ENCODE measurements at regions not wholly inside any gene's neighbourhood (a gene's known extent, or its start where the extent isn't known, plus 50 kb on each side); places are given as distances from the start of the nearest gene placed in this dataset.
A peak's percentile ranks its signal among the peaks of the same experiment; 100 is the strongest.

DNA sequence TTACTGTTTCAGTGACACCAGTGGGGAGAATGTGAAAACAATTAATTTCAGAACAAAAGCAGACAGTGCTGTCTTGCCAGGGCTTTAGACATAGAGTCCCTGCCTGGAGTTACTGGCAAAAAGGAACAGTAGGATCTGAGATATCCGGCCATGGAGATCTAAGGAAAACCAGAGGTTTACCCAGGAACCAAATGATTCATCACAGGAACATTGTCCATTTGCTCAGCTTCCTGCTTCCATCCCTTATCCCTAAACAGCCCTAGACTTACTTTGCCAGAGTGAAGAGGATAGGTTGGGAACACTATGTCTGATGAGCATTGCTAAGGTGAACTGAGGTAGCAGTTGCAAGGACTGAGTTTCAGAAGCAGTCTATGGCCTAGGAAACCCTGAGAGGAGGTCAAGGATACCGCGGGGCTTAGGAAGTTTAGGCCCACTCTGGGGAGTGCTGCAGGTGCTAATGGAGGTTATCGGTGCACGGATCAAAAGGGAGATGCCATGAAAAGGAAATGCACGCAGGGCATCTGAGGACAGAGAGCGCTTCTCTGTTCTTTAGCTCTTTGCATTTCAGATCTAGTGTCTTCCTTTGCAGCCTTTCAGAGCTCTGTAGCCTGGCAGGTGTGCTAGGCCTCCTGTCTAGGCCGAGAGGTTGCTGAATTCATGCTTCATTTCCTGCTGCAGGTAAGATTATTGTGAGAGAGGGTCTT lies 223.9 kb downstream of the CDCA7 start:
- H3K27me3 Mint-ChIP-seq (ENCODE audit: low read depth) = no peaks in the 10 kb centered on the region
- POLR2A ChIA-PET = no interaction called here
- H3K4me3 Mint-ChIP-seq = no peak overlapping the region
- peak overlapping the region; percentile 60; the same call in 1 of the 2 replicates for H3K27ac Mint-ChIP-seq
- H3K9me3 Mint-ChIP-seq = peaks cover 20% of the 10 kb centered on the region
- ATAC-seq (no peak), DNase-seq (ENCODE audit: low spot score) (no peak)
- H3K4me1 Mint-ChIP-seq = peaks cover 23% of the 10 kb centered on the region
- CTCF ChIA-PET = interaction anchor here (0.6 to 1.0 kb wide), 2 partner anchors 11 to 34 kb away, joined by 3 to 4 read pairs; no protein-coding TSS in a partner anchor
- H3K36me3 Mint-ChIP-seq = peaks cover 12% of the 10 kb centered on the region
- TF ChIP-seq, protein P1, sequence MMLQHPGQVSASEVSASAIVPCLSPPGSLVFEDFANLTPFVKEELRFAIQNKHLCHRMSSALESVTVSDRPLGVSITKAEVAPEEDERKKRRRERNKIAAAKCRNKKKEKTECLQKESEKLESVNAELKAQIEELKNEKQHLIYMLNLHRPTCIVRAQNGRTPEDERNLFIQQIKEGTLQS (CRISPR knock-in tag; conservative IDR thresholded peaks at IDR 0.05) = no peak
- no peak for TF ChIP-seq NFATC4 (CRISPR knock-in tag; IDR thresholded peaks at IDR 0.05)
- no peak for TF ChIP-seq ZNF317 (CRISPR knock-in tag; IDR thresholded peaks at IDR 0.05; ENCODE audit: borderline replicate concordance, low read depth)

DNA sequence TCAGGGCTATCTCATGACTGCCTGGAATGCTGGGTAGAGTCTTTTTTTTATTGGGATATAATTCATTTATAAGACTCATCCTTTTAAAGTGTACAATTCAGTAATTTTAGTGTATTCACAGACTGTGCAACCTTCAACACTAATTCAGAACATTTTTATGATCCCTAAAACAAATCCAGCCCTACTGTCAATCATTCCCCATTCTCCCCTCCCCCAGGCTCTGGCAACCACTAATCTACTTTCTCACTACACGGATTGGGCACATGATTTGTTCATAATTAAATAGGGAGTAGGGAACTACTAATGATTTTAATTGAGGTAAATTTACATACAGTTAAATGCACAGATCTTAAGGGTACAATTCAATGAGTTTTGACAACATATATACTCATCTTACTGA lies 225.7 kb downstream of the CDCA7 start:
- Mint-ChIP-seq H3K27ac (no peak overlapping the region), H3K9me3 (peaks cover 10% of the 10 kb centered on the region), H3K36me3 (no peaks in the 10 kb centered on the region; the same call in 1 of the 2 replicates), H3K27me3 (ENCODE audit: low read depth) (no peaks in the 10 kb centered on the region), H3K4me3 (no peak overlapping the region), H3K4me1 (peaks cover 20% of the 10 kb centered on the region)
- POLR2A ChIA-PET = no interaction called here
- TF ChIP-seq JUN (CRISPR knock-in tag; IDR thresholded peaks at IDR 0.05) = no peak
- no peak for TF ChIP-seq CREM (CRISPR knock-in tag; IDR thresholded peaks at IDR 0.05)
- TF ChIP-seq E2F4 (CRISPR knock-in tag; IDR thresholded peaks at IDR 0.05; ENCODE audit: borderline replicate concordance, low read depth) = no peak
- no peak for TF ChIP-seq ZNF263 (CRISPR knock-in tag; IDR thresholded peaks at IDR 0.05; ENCODE audit: low read depth)
- no peak for TF ChIP-seq ELF4 (CRISPR knock-in tag; IDR thresholded peaks at IDR 0.05; ENCODE audit: low read depth)
- no peak for TF ChIP-seq RELA (CRISPR knock-in tag; IDR thresholded peaks at IDR 0.05; ENCODE audit: borderline replicate concordance)
- TF ChIP-seq ZNF423 (CRISPR knock-in tag; IDR thresholded peaks at IDR 0.05) = no peak
- TF ChIP-seq MLX (CRISPR knock-in tag; IDR thresholded peaks at IDR 0.05) = no peak
- no peak for TF ChIP-seq ZNF512 (CRISPR knock-in tag; IDR thresholded peaks at IDR 0.05; ENCODE audit: borderline replicate concordance)
- TF ChIP-seq HMGA2 (CRISPR knock-in tag; IDR thresholded peaks at IDR 0.05) = no peak
- no peak for TF ChIP-seq CREB1 (CRISPR knock-in tag; IDR thresholded peaks at IDR 0.05)
- no peak for TF ChIP-seq ZSCAN18 (CRISPR knock-in tag; IDR thresholded peaks at IDR 0.05)
- TF ChIP-seq TEAD1 (CRISPR knock-in tag; IDR thresholded peaks at IDR 0.05) = no peak
- TF ChIP-seq NFE2L1 (CRISPR knock-in tag; IDR thresholded peaks at IDR 0.05) = no peak
- TF ChIP-seq, protein P2, sequence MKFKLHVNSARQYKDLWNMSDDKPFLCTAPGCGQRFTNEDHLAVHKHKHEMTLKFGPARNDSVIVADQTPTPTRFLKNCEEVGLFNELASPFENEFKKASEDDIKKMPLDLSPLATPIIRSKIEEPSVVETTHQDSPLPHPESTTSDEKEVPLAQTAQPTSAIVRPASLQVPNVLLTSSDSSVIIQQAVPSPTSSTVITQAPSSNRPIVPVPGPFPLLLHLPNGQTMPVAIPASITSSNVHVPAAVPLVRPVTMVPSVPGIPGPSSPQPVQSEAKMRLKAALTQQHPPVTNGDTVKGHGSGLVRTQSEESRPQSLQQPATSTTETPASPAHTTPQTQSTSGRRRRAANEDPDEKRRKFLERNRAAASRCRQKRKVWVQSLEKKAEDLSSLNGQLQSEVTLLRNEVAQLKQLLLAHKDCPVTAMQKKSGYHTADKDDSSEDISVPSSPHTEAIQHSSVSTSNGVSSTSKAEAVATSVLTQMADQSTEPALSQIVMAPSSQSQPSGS (CRISPR knock-in tag; IDR thresholded peaks at IDR 0.05; ENCODE audit: borderline replicate concordance, low read depth) = no peak
- TF ChIP-seq PRRX2 (CRISPR knock-in tag; IDR thresholded peaks at IDR 0.05) = no peak
- no peak for TF ChIP-seq ZNF138 (CRISPR knock-in tag; conservative IDR thresholded peaks at IDR 0.05)
- DNase-seq (ENCODE audit: low spot score) = no peak
- CTCF ChIA-PET = interaction anchor here (1.0 to 1.5 kb wide), 2 partner anchors 13 kb away, joined by 3 to 7 read pairs; no protein-coding TSS in a partner anchor
- no peak for ATAC-seq

Measured in WTC11 (cell line).